ENCODE measurements at regions not wholly inside any gene's neighbourhood (a gene's known extent, or its start where the extent isn't known, plus 50 kb on each side); places are given as distances from the start of the nearest gene placed in this dataset.

GRCh38 chr6:56739836-56740815 is 97.4 kb upstream of the DST start:
- TF ChIP-seq CTCF (conservative IDR thresholded peaks at IDR 0.05; ENCODE audit: low read depth, low read length), result no peak
- no peak for TF ChIP-seq EZH2 (IDR thresholded peaks at IDR 0.05; ENCODE audit: borderline replicate concordance, low read depth, low read length, poor library complexity, severe bottlenecking)
